Liver (tissue), 8 donors: ENCODE measurements at regions not wholly inside any gene's neighbourhood (a gene's known extent, or its start where the extent isn't known, plus 50 kb on each side); places are given as distances from the start of the nearest gene placed in this dataset.

Experiments
- DNase-seq: peaks from one replicate; pipeline ENCODE4 v3.0.0-alpha.2; 2017; ENCODE audit warnings: low spot score
- H3K27ac ChIP-seq, 2 donors: one replicate each; pipeline ENCODE4 v1.7.0; 2013; ENCODE audit warnings: inconsistent platforms in 2 of 2, low read length in 2 of 2, control low read depth in 1 of 2, low read depth in 1 of 2, mild to moderate bottlenecking in 1 of 2
- H3K27me3 ChIP-seq, 4 donors: one replicate each; pipeline versions ENCODE4 v1.6.1 to v1.7.0; 2013; ENCODE audit warnings: low read length in 3 of 4, inconsistent platforms in 1 of 4, mild to moderate bottlenecking in 1 of 4, moderate library complexity in 1 of 4; ENCODE audit not compliant: control insufficient read depth in 4 of 4, insufficient read depth in 4 of 4
- H3K36me3 ChIP-seq, 4 donors: one replicate each; pipeline versions ENCODE4 v1.6.1 to v1.7.0; 2013; ENCODE audit warnings: low read length in 3 of 4, mild to moderate bottlenecking in 3 of 4, low read depth in 1 of 4, moderate library complexity in 1 of 4; ENCODE audit not compliant: control insufficient read depth in 4 of 4, insufficient read depth in 3 of 4
- H3K4me1 ChIP-seq, 4 donors: one replicate each; pipeline versions ENCODE4 v1.6.1 to v1.7.0; 2013; ENCODE audit warnings: low read length in 3 of 4, mild to moderate bottlenecking in 3 of 4, moderate library complexity in 1 of 4; ENCODE audit not compliant: control insufficient read depth in 4 of 4, insufficient read depth in 4 of 4
- H3K4me3 ChIP-seq, 3 donors: one replicate each; pipeline versions ENCODE4 v1.6.1 to v1.7.0; 2013; ENCODE audit warnings: low read length in 3 of 3, control low read depth in 1 of 3, low read depth in 1 of 3, mild to moderate bottlenecking in 1 of 3
- H3K9ac ChIP-seq, 2 donors: one replicate each; pipeline ENCODE4 v1.7.0; 2013; ENCODE audit warnings: low read length in 2 of 2, mild to moderate bottlenecking in 2 of 2, moderate library complexity in 2 of 2, control low read depth in 1 of 2, low read depth in 1 of 2
- H3K9me3 ChIP-seq, 4 donors: one replicate each; pipeline versions ENCODE4 v1.6.1 to v1.7.0; 2013; ENCODE audit warnings: low read length in 3 of 4; ENCODE audit not compliant: control insufficient read depth in 4 of 4
- CTCF ChIP-seq: fragments of 150-350 bp; IDR thresholded peaks from 2 replicates; pipeline ENCODE4 v1.5.1; 2017; ENCODE audit warnings: improper control_type of control experiment, low read depth, low read length; ENCODE audit not compliant: missing input control
- EGR1 ChIP-seq, 2 donors: IDR thresholded peaks; 2 replicates each; pipeline ENCODE4 v1.6.1; 2016 to 2018; ENCODE audit warnings: antibody characterized with exemption in 2 of 2, low read depth in 2 of 2
- FOXA1 ChIP-seq: IDR thresholded peaks from 2 replicates; pipeline ENCODE4 v1.6.1; 2016; ENCODE audit warnings: antibody characterized with exemption
- FOXA2 ChIP-seq: IDR thresholded peaks from 2 replicates; pipeline ENCODE4 v1.6.1; 2016; ENCODE audit warnings: antibody characterized with exemption
- GABPA ChIP-seq, 2 donors: IDR thresholded peaks in 1 of 2; conservative IDR thresholded peaks in 1 of 2; 2 replicates each; pipeline ENCODE4 v1.6.1; 2016; ENCODE audit warnings: antibody characterized with exemption in 2 of 2, mild to moderate bottlenecking in 1 of 2, moderate library complexity in 1 of 2
- HNF4A ChIP-seq, 2 donors: conservative IDR thresholded peaks; 2 replicates each; pipeline ENCODE4 v1.6.1; 2016; ENCODE audit warnings: antibody characterized with exemption in 2 of 2, mild to moderate bottlenecking in 2 of 2
- HNF4G ChIP-seq: IDR thresholded peaks from 2 replicates; pipeline ENCODE4 v1.6.1; 2016; ENCODE audit warnings: antibody characterized with exemption
- JUND ChIP-seq, 2 donors: IDR thresholded peaks; 2 replicates each; pipeline ENCODE4 v1.6.1; 2016; ENCODE audit warnings: antibody characterized with exemption in 2 of 2
- MAX ChIP-seq: IDR thresholded peaks from 2 replicates; pipeline ENCODE4 v1.6.1; 2016; ENCODE audit warnings: antibody characterized with exemption
- NR2F2 ChIP-seq: IDR thresholded peaks from 2 replicates; pipeline ENCODE4 v1.6.1; 2016; ENCODE audit warnings: antibody characterized with exemption
- RAD21 ChIP-seq, 2 donors: IDR thresholded peaks; 2 replicates each; pipeline ENCODE4 v1.6.1; 2016; ENCODE audit warnings: antibody characterized with exemption in 2 of 2, mild to moderate bottlenecking in 2 of 2
- REST ChIP-seq: IDR thresholded peaks from 2 replicates; pipeline ENCODE4 v1.6.1; 2016; ENCODE audit warnings: antibody characterized with exemption, mild to moderate bottlenecking
- RXRA ChIP-seq, 2 donors: IDR thresholded peaks; 2 replicates each; pipeline ENCODE4 v1.6.1; 2017 to 2018; ENCODE audit warnings: antibody characterized with exemption in 2 of 2, mild to moderate bottlenecking in 1 of 2
- SP1 ChIP-seq: IDR thresholded peaks from 2 replicates; pipeline ENCODE4 v1.6.1; 2018; ENCODE audit warnings: antibody characterized with exemption, mild to moderate bottlenecking
- TAF1 ChIP-seq: conservative IDR thresholded peaks from 2 replicates; pipeline ENCODE4 v1.6.1; 2016; ENCODE audit warnings: antibody characterized with exemption, mild to moderate bottlenecking
- YY1 ChIP-seq: IDR thresholded peaks from 2 replicates; pipeline ENCODE4 v1.6.1; 2016; ENCODE audit warnings: antibody characterized with exemption, mild to moderate bottlenecking
- ZBTB33 ChIP-seq: IDR thresholded peaks from 2 replicates; pipeline ENCODE4 v1.6.1; 2016; ENCODE audit warnings: antibody characterized with exemption
- WGBS: extraction: QIAGEN DNeasy Blood & Tissue Kit; methylation state at CpG from one replicate; pipeline ENCODE4 v1.1.7; 2013; 5-methylcytosine and 5-hydroxymethylcytosine counted together
- donor health status: healthy.
- donor health status: healthy.
- donor health status: healthy.
- donor health status: healthy.
- donor health status: healthy.

GRCh38 chr5:68762201-68762600, 331.6 kb upstream of the SLC30A5 start:
- Histone ChIP-seq H3K27me3 (no peaks in the 10 kb centered on the region), H3K9ac (no peak overlapping the region), H3K4me1 (peaks cover 2 to 31% (median 17%) of the 10 kb centered on the region in 4 donors), H3K36me3 (no peaks in the 10 kb centered on the region), H3K4me3 (no peak overlapping the region), H3K27ac (no peak overlapping the region), H3K9me3 (no peaks in the 10 kb centered on the region)
- DNase-seq = no peak
- WGBS = 90% methylated on average over 2 of the region's 2 CpGs
- TF ChIP-seq MAX = no peak
- no peak for TF ChIP-seq FOXA1
- TF ChIP-seq CTCF = no peak
- TF ChIP-seq RXRA (IDR thresholded peaks at IDR 0.05) = no peak
- no peak for TF ChIP-seq NR2F2
- TF ChIP-seq HNF4G = no peak
- TF ChIP-seq FOXA2 = no peak
- TF ChIP-seq YY1 = no peak
- TF ChIP-seq SP1 = no peak
- TF ChIP-seq REST = no peak
- no peak for TF ChIP-seq RAD21 (IDR thresholded peaks at IDR 0.05)
- no peak for TF ChIP-seq TAF1
- TF ChIP-seq GABPA (IDR thresholded peaks at IDR 0.05 in 1 of 2, conservative IDR thresholded peaks at IDR 0.05 in 1 of 2) = no peak
- no peak for TF ChIP-seq ZBTB33
- TF ChIP-seq HNF4A (conservative IDR thresholded peaks at IDR 0.05) = no peak
- no peak for TF ChIP-seq JUND (IDR thresholded peaks at IDR 0.05)
- no peak for TF ChIP-seq EGR1 (IDR thresholded peaks at IDR 0.05; ENCODE audit: low read depth in 2 of 2)

- H3K27ac ChIP-seq = no peak overlapping the region
- H3K9ac ChIP-seq = no peak overlapping the region
- peaks cover 2 to 8% (median 5%) of the 10 kb centered on the region in 4 donors for H3K4me1 ChIP-seq
- no peaks in the 10 kb centered on the region for H3K9me3 ChIP-seq
- H3K36me3 ChIP-seq = no peaks in the 10 kb centered on the region
- H3K4me3 ChIP-seq = no peak overlapping the region
- H3K27me3 ChIP-seq = no peaks in the 10 kb centered on the region
- 45% methylated on average over 4 of the region's 4 CpGs for WGBS
- TF ChIP-seq HNF4A (conservative IDR thresholded peaks at IDR 0.05) (peak in 1 of 2 donors; percentile 15), JUND (IDR thresholded peaks at IDR 0.05) (no peak), MAX (no peak)
- DNase-seq = no peak
These were observed 326.8 kb upstream of the SLC30A5 start for GRCh38 chr5:68766952-68767464.
